ENCODE measurements at regions not wholly inside any gene's neighbourhood (a gene's known extent, or its start where the extent isn't known, plus 50 kb on each side); places are given as distances from the start of the nearest gene placed in this dataset.

- H3K9me3 ChIP-seq (ENCODE audit: control insufficient read depth, low read length): no peaks in the 10 kb centered on the region
- TF ChIP-seq CTCF (IDR thresholded peaks at IDR 0.05): no peak
- H3K9ac ChIP-seq: no peak overlapping the region
- no peak overlapping the region for H3K4me3 ChIP-seq (ENCODE audit: low read depth, low read length)
- H3K79me2 ChIP-seq: peaks cover 2% of the 10 kb centered on the region
- no peaks in the 10 kb centered on the region for H3K27me3 ChIP-seq (ENCODE audit: control insufficient read depth, insufficient read depth, low read length)
- peaks cover 4% of the 10 kb centered on the region for H3K4me1 ChIP-seq
- H2AFZ ChIP-seq: no peak overlapping the region
- H3K4me2 ChIP-seq (ENCODE audit: low read length): peak overlapping the region; percentile 30
- H3K27ac ChIP-seq: peak overlapping the region; percentile 81
- H3K36me3 ChIP-seq (ENCODE audit: control insufficient read depth, insufficient read depth, low read length): no peaks in the 10 kb centered on the region
Observed at GRCh38 chr3:124277144-124277890, 285.4 kb upstream of the ROPN1 start.

GRCh38 chr3:124281453-124282316 is 289.8 kb upstream of the ROPN1 start:
- H3K4me2 ChIP-seq (ENCODE audit: low read length): no peak overlapping the region
- H3K27ac ChIP-seq: no peak overlapping the region
- H3K4me1 ChIP-seq: peaks cover 4% of the 10 kb centered on the region

GRCh38 chr3:124282751-124283651 is 291.1 kb upstream of the ROPN1 start:
- Histone ChIP-seq H3K27me3 (ENCODE audit: control insufficient read depth, insufficient read depth, low read length) (no peaks in the 10 kb centered on the region), H3K36me3 (ENCODE audit: control insufficient read depth, insufficient read depth, low read length) (no peaks in the 10 kb centered on the region), H3K27ac (no peak overlapping the region), H2AFZ (no peak overlapping the region), H3K9me3 (ENCODE audit: control insufficient read depth, low read length) (no peaks in the 10 kb centered on the region), H3K4me3 (ENCODE audit: low read depth, low read length) (no peak overlapping the region), H3K4me2 (ENCODE audit: low read length) (no peak overlapping the region), H3K9ac (no peak overlapping the region), H3K79me2 (no peaks in the 10 kb centered on the region), H3K4me1 (no peaks in the 10 kb centered on the region)
- no peak for TF ChIP-seq CTCF (IDR thresholded peaks at IDR 0.05)

More at GRCh38 chr3:124281453-124282316, 289.8 kb upstream of the ROPN1 start:
- H3K36me3 ChIP-seq (ENCODE audit: control insufficient read depth, insufficient read depth, low read length): no peaks in the 10 kb centered on the region
- no peaks in the 10 kb centered on the region for H3K27me3 ChIP-seq (ENCODE audit: control insufficient read depth, insufficient read depth, low read length)
- H2AFZ ChIP-seq: no peak overlapping the region
- no peaks in the 10 kb centered on the region for H3K9me3 ChIP-seq (ENCODE audit: control insufficient read depth, low read length)
- H3K4me3 ChIP-seq (ENCODE audit: low read depth, low read length): no peak overlapping the region
- peak; percentile 45 for TF ChIP-seq CTCF (IDR thresholded peaks at IDR 0.05)
- H3K9ac ChIP-seq: no peak overlapping the region
- no peaks in the 10 kb centered on the region for H3K79me2 ChIP-seq

GRCh38 chr3:124283652-124284023 is 291.7 kb upstream of the ROPN1 start:
- H3K9ac ChIP-seq: no peak overlapping the region
- no peak for TF ChIP-seq CTCF (IDR thresholded peaks at IDR 0.05)
- no peaks in the 10 kb centered on the region for H3K79me2 ChIP-seq
- H3K4me3 ChIP-seq (ENCODE audit: low read depth, low read length): no peak overlapping the region
- H3K36me3 ChIP-seq (ENCODE audit: control insufficient read depth, insufficient read depth, low read length): no peaks in the 10 kb centered on the region
- H2AFZ ChIP-seq: no peak overlapping the region
- no peaks in the 10 kb centered on the region for H3K27me3 ChIP-seq (ENCODE audit: control insufficient read depth, insufficient read depth, low read length)
- H3K27ac ChIP-seq: no peak overlapping the region
- H3K9me3 ChIP-seq (ENCODE audit: control insufficient read depth, low read length): no peaks in the 10 kb centered on the region
- H3K4me1 ChIP-seq: no peaks in the 10 kb centered on the region
- H3K4me2 ChIP-seq (ENCODE audit: low read length): no peak overlapping the region

Data from parathyroid adenoma (tissue), 2 donors.